ES-I3 (cell line): ENCODE measurements at regions not wholly inside any gene's neighbourhood (a gene's known extent, or its start where the extent isn't known, plus 50 kb on each side); places are given as distances from the start of the nearest gene placed in this dataset.

Source experiments
- H3K36me3 ChIP-seq: 2 replicates; pipeline ENCODE4 v1.6.1; 2013; ENCODE audit warnings: mild to moderate bottlenecking, low read length, control low read depth, moderate library complexity; ENCODE audit not compliant: insufficient read depth
- H3K4me1 ChIP-seq: 2 replicates; pipeline ENCODE4 v1.6.1; 2013; ENCODE audit warnings: mild to moderate bottlenecking, control low read depth, low read length; ENCODE audit not compliant: insufficient read depth
- H3K9ac ChIP-seq: 2 replicates; pipeline ENCODE4 v1.6.1; 2013; ENCODE audit warnings: low read depth, mild to moderate bottlenecking, low read length, moderate library complexity
- H3K9me3 ChIP-seq: 2 replicates; pipeline ENCODE4 v1.6.1; 2013; ENCODE audit warnings: mild to moderate bottlenecking, low read length, moderate library complexity; ENCODE audit not compliant: control insufficient read depth, insufficient read depth

GRCh38 chr2:6480514-6480913, 385.2 kb downstream of the CMPK2 start:
- H3K36me3 ChIP-seq = no peaks in the 10 kb centered on the region
- H3K4me1 ChIP-seq = no peaks in the 10 kb centered on the region
- no peak overlapping the region for H3K9ac ChIP-seq
- H3K9me3 ChIP-seq = 0 out of 2 replicates have a peak, but pooled peaks cover 3% of the 10 kb centered on the region

- no peak overlapping the region for H3K9ac ChIP-seq
- H3K9me3 ChIP-seq = 0 out of 2 replicates have a peak, but pooled peaks cover 3% of the 10 kb centered on the region
- H3K36me3 ChIP-seq = no peaks in the 10 kb centered on the region
- no peaks in the 10 kb centered on the region for H3K4me1 ChIP-seq
Measured at GRCh38 chr2:6482256-6482655, 383.5 kb downstream of the CMPK2 start.

- Histone ChIP-seq H3K36me3 (no peaks in the 10 kb centered on the region), H3K9me3 (no peaks in the 10 kb centered on the region), H3K4me1 (no peaks in the 10 kb centered on the region), H3K9ac (no peak overlapping the region)
Measured at GRCh38 chr2:6487765-6488164, 377.9 kb downstream of the CMPK2 start.

GRCh38 chr2:6492573-6492972, 373.1 kb downstream of the CMPK2 start:
- Histone ChIP-seq H3K9me3 (no peaks in the 10 kb centered on the region), H3K36me3 (no peaks in the 10 kb centered on the region), H3K4me1 (no peaks in the 10 kb centered on the region), H3K9ac (no peak overlapping the region)

GRCh38 chr2:6493266-6493665, 372.4 kb downstream of the CMPK2 start:
- no peaks in the 10 kb centered on the region for H3K9me3 ChIP-seq
- H3K36me3 ChIP-seq = no peaks in the 10 kb centered on the region
- H3K4me1 ChIP-seq = no peaks in the 10 kb centered on the region
- no peak overlapping the region for H3K9ac ChIP-seq

- Histone ChIP-seq H3K36me3 (no peaks in the 10 kb centered on the region), H3K9ac (no peak overlapping the region), H3K9me3 (no peaks in the 10 kb centered on the region), H3K4me1 (no peaks in the 10 kb centered on the region)
Measured at GRCh38 chr2:6493669-6494068, 372.0 kb downstream of the CMPK2 start.

- H3K9me3 ChIP-seq = no peaks in the 10 kb centered on the region
- H3K36me3 ChIP-seq = no peaks in the 10 kb centered on the region
- no peak overlapping the region for H3K9ac ChIP-seq
- no peaks in the 10 kb centered on the region for H3K4me1 ChIP-seq
Measured at GRCh38 chr2:6495466-6495865, 370.2 kb downstream of the CMPK2 start.

- H3K4me1 ChIP-seq = no peaks in the 10 kb centered on the region
- H3K36me3 ChIP-seq = no peaks in the 10 kb centered on the region
- H3K9ac ChIP-seq = no peak overlapping the region
- H3K9me3 ChIP-seq = no peaks in the 10 kb centered on the region
Measured at GRCh38 chr2:6496376-6496775, 369.3 kb downstream of the CMPK2 start.

- Histone ChIP-seq H3K36me3 (no peaks in the 10 kb centered on the region), H3K9me3 (no peaks in the 10 kb centered on the region), H3K4me1 (no peaks in the 10 kb centered on the region), H3K9ac (no peak overlapping the region)
Measured at GRCh38 chr2:6497048-6497447, 368.7 kb downstream of the CMPK2 start.

GRCh38 chr2:6498841-6499240, 366.9 kb downstream of the CMPK2 start:
- Histone ChIP-seq H3K9ac (no peak overlapping the region), H3K4me1 (no peaks in the 10 kb centered on the region), H3K36me3 (no peaks in the 10 kb centered on the region), H3K9me3 (no peaks in the 10 kb centered on the region)

- no peaks in the 10 kb centered on the region for H3K4me1 ChIP-seq
- no peaks in the 10 kb centered on the region for H3K9me3 ChIP-seq
- H3K36me3 ChIP-seq = no peaks in the 10 kb centered on the region
- H3K9ac ChIP-seq = no peak overlapping the region
Measured at GRCh38 chr2:6499691-6500090, 366.0 kb downstream of the CMPK2 start.

GRCh38 chr2:6506361-6506794, 359.3 kb downstream of the CMPK2 start:
- H3K4me1 ChIP-seq = no peaks in the 10 kb centered on the region
- H3K36me3 ChIP-seq = no peaks in the 10 kb centered on the region
- no peaks in the 10 kb centered on the region for H3K9me3 ChIP-seq
- no peak overlapping the region for H3K9ac ChIP-seq

- Histone ChIP-seq H3K9me3 (no peaks in the 10 kb centered on the region), H3K36me3 (no peaks in the 10 kb centered on the region), H3K9ac (no peak overlapping the region), H3K4me1 (no peaks in the 10 kb centered on the region)
Measured at GRCh38 chr2:6506859-6507258, 358.8 kb downstream of the CMPK2 start.

- H3K9me3 ChIP-seq = no peaks in the 10 kb centered on the region
- H3K36me3 ChIP-seq = no peaks in the 10 kb centered on the region
- H3K4me1 ChIP-seq = no peaks in the 10 kb centered on the region
- H3K9ac ChIP-seq = no peak overlapping the region
Measured at GRCh38 chr2:6510532-6510931, 355.2 kb downstream of the CMPK2 start.

- H3K9me3 ChIP-seq = no peaks in the 10 kb centered on the region
- no peaks in the 10 kb centered on the region for H3K4me1 ChIP-seq
- no peak overlapping the region for H3K9ac ChIP-seq
- no peaks in the 10 kb centered on the region for H3K36me3 ChIP-seq
Measured at GRCh38 chr2:6512589-6512988, 353.1 kb downstream of the CMPK2 start.

- no peaks in the 10 kb centered on the region for H3K9me3 ChIP-seq
- no peaks in the 10 kb centered on the region for H3K36me3 ChIP-seq
- no peaks in the 10 kb centered on the region for H3K4me1 ChIP-seq
- H3K9ac ChIP-seq = no peak overlapping the region
Measured at GRCh38 chr2:6516674-6517073, 349.0 kb downstream of the CMPK2 start.
